Heart right ventricle (tissue), 16 donors: ENCODE measurements at regions not wholly inside any gene's neighbourhood (a gene's known extent, or its start where the extent isn't known, plus 50 kb on each side); places are given as distances from the start of the nearest gene placed in this dataset.

Source experiments
- ATAC-seq, 8 donors: fragments of 200-7000 bp; cut with Tn5 transposase; one replicate each; pipeline ENCODE4 v1.9.1; 2020; ENCODE audit warnings: mild to moderate bottlenecking in 8 of 8, moderate library complexity in 8 of 8, moderate number of reproducible peaks in 1 of 8
- DNase-seq, 2 donors: peaks; one replicate each; pipeline ENCODE4 v3.0.0-alpha.2; 2020
- H3K27ac ChIP-seq, 10 donors: fragments of 200-600 bp; sonication (generic) in 2 of 10; one replicate each; pipeline versions ENCODE4 v1.5.0 to v1.8.0; 2020 to 2022; ENCODE audit warnings: mild to moderate bottlenecking in 3 of 10
- H3K27me3 ChIP-seq, 7 donors: fragments of 200-600 bp; one replicate each; pipeline ENCODE4 v1.8.0; 2021 to 2022; ENCODE audit warnings: mild to moderate bottlenecking in 2 of 7
- H3K36me3 ChIP-seq, 9 donors: fragments of 200-600 bp; sonication (generic) in 1 of 9; one replicate each; pipeline versions ENCODE4 v1.5.0 to v1.8.0; 2020 to 2022; ENCODE audit warnings: mild to moderate bottlenecking in 2 of 9
- H3K4me1 ChIP-seq, 9 donors: fragments of 200-600 bp; sonication (generic) in 1 of 9; one replicate each; pipeline versions ENCODE4 v1.5.0 to v1.8.0; 2020 to 2022; ENCODE audit warnings: mild to moderate bottlenecking in 4 of 9
- H3K4me3 ChIP-seq, 10 donors: fragments of 200-600 bp; sonication (generic) in 2 of 10; one replicate each; pipeline versions ENCODE4 v1.5.0 to v1.8.0; 2020 to 2022; ENCODE audit warnings: mild to moderate bottlenecking in 7 of 10, moderate library complexity in 2 of 10
- H3K9me3 ChIP-seq, 11 donors: fragments of 200-600 bp in 10 of 11; sonication (generic) in 2 of 11; one replicate each; pipeline versions ENCODE4 v1.5.0 to v1.8.0; 2013 to 2022; ENCODE audit warnings: mild to moderate bottlenecking in 2 of 11, control low read depth in 1 of 11, moderate library complexity in 1 of 11
- WGBS, 2 donors: extraction: QIAGEN DNeasy Blood & Tissue Kit; methylation state at CpG; one replicate each; pipeline ENCODE4 v1.1.7; 2013; ENCODE audit warnings: inconsistent platforms in 1 of 2; 5-methylcytosine and 5-hydroxymethylcytosine counted together
- intact Hi-C, 10 donors: fragments of 100-400 bp; cut with DNase I; formaldehyde crosslinking; loops; one replicate each; pipeline versions ENCODE4 v1.11.1 to v1.14.2; 2022
- TF ChIP-seq, protein P1 (sequence below), 9 donors: fragments of 200-600 bp; sonication (generic) in 2 of 9; IDR thresholded peaks; one replicate each; pipeline versions ENCODE4 v1.5.0 to v1.8.0; 2021 to 2022; ENCODE audit warnings: antibody characterized with exemption in 9 of 9, mild to moderate bottlenecking in 5 of 9, moderate library complexity in 1 of 9
- donor health status: Arrhythmogenic right ventricular cardiomyopathy.
- donor health status: ischemic (EF 13 %, LVEDD 7.1; RV severe dilation, severe dysfunction).
- donor health status: healthy with polysubstance abuse.
- donor health status: DM: no; HTN: yes; CAD: no.
- donor health status: DM: no; HTN: no; CAD: no.
- donor health status: ischemic (EF 25% LVEDD 6.9; RV normal size, moderate dysfunction).
- donor health status: ischemic (EF 25% LVEDD 5.7; RV mildly dilated, moderate dysfunction).
- donor health status: healthy.
- donor health status: DM: yes; HTN: yes; CAD: no.
- donor health status: Ischemic cardiomyopathy.
- donor health status: ischemic (EF 35%, LVEDD 5.7; RV mildly dilated, moderate dysfunction).
- donor health status: nonischemic (EF 11% LVEDD 7.7; RV severe dilation, severe dysfunction).
- donor health status: DM: yes; HTN: yes; CAD: no.
- donor health status: PGD.
- donor health status: ischemic (EF 29% LVEDD 5.4; RV normal size, mild dysfunction).
- donor health status: nonischemic (EF 23%, LVEDD 6.1; RV moderate dilation, normal function).

DNA sequence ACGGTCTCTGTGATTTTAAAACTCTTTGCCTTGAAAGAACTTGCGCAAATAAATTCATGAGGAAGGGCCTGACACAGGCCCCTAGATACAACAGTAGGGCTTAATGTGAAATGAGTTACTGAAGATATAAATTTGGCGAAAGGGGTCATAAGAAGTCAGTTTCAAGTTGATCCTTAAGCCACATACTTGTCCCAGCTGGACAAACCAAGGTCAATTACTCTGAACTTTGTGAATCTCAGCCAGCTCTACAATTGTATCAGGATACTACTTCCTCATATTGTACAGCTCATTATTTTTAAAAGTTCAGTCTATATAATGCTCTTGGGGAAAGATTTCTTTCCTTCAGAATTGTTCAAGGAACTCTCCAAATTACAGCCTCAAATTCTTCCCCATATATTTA lies 432.8 kb downstream of the METTL4 start:
- ATAC-seq = no peak
- Histone ChIP-seq H3K27me3 (no peaks in the 10 kb centered on the region), H3K36me3 (no peaks in the 10 kb centered on the region), H3K4me3 (no peak overlapping the region), H3K4me1 (no peaks in the 10 kb centered on the region), H3K27ac (no peak overlapping the region), H3K9me3 (no peaks in the 10 kb centered on the region)
- no peak for DNase-seq
- TF ChIP-seq, protein P1, sequence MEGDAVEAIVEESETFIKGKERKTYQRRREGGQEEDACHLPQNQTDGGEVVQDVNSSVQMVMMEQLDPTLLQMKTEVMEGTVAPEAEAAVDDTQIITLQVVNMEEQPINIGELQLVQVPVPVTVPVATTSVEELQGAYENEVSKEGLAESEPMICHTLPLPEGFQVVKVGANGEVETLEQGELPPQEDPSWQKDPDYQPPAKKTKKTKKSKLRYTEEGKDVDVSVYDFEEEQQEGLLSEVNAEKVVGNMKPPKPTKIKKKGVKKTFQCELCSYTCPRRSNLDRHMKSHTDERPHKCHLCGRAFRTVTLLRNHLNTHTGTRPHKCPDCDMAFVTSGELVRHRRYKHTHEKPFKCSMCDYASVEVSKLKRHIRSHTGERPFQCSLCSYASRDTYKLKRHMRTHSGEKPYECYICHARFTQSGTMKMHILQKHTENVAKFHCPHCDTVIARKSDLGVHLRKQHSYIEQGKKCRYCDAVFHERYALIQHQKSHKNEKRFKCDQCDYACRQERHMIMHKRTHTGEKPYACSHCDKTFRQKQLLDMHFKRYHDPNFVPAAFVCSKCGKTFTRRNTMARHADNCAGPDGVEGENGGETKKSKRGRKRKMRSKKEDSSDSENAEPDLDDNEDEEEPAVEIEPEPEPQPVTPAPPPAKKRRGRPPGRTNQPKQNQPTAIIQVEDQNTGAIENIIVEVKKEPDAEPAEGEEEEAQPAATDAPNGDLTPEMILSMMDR (IDR thresholded peaks at IDR 0.05) = no peak
- 72 to 83% methylated on average over 3 of the region's 3 CpGs for WGBS, 2 donors
- intact Hi-C loops = no loop called here

DNA sequence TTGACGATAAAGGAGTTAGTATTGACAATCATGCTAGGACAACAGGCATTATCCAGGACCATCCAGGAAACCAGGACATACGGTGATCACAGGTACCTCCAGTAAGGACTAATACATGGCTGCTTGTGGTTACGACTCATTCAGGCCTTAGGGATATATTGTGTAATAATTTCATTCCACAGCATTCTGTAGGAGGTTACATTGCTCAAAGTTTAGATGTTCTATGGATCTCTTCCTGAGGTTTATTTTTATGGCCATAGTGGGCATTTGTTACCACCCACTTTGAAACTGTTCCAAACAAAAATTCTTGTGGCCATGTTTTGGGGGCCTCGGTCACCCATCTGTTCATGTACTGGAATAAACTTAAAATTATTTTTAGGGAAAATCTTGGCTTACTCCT lies 431.6 kb downstream of the METTL4 start:
- Histone ChIP-seq H3K27ac (no peak overlapping the region), H3K36me3 (no peaks in the 10 kb centered on the region), H3K27me3 (no peaks in the 10 kb centered on the region), H3K4me3 (no peak overlapping the region), H3K9me3 (peaks cover 0 to 6% (median 0%) of the 10 kb centered on the region in 11 donors), H3K4me1 (no peaks in the 10 kb centered on the region)
- DNase-seq (no peak), ATAC-seq (no peak)
- 90 to 91% methylated on average over 4 of the region's 4 CpGs for WGBS, 2 donors
- TF ChIP-seq, protein P1 (IDR thresholded peaks at IDR 0.05) = no peak
- intact Hi-C loops = no loop called here

DNA sequence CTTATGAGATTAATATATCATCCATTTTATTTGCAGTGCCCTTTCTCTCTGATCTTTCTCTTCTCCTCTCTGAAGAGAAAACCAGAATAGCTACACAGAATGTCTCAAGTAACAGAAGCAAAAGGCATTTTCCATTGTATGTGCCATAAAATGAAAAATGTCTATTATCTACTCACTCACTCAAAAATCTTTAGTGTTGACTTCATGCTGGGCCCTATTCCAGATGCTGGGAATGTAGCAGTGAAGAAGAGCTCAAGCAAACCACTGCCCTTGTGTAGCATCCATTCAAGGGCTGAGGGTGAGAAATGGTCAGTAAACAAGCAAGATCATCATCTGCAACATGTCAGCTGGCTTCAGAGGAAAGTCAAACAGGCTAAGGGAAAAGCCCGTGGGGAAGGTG lies 427.7 kb downstream of the METTL4 start:
- 54 to 69% methylated on average over 1 of the region's 1 CpG for WGBS, 2 donors
- ATAC-seq (no peak), DNase-seq (no peak)
- H3K9me3 ChIP-seq = peaks cover 0 to 7% (median 0%) of the 10 kb centered on the region in 11 donors
- TF ChIP-seq, protein P1 (IDR thresholded peaks at IDR 0.05) = no peak
- no peaks in the 10 kb centered on the region for H3K4me1 ChIP-seq
- H3K36me3 ChIP-seq = no peaks in the 10 kb centered on the region
- intact Hi-C loops = no loop called here
- H3K27me3 ChIP-seq = no peaks in the 10 kb centered on the region
- H3K27ac ChIP-seq = no peak overlapping the region
- H3K4me3 ChIP-seq = no peak overlapping the region

DNA sequence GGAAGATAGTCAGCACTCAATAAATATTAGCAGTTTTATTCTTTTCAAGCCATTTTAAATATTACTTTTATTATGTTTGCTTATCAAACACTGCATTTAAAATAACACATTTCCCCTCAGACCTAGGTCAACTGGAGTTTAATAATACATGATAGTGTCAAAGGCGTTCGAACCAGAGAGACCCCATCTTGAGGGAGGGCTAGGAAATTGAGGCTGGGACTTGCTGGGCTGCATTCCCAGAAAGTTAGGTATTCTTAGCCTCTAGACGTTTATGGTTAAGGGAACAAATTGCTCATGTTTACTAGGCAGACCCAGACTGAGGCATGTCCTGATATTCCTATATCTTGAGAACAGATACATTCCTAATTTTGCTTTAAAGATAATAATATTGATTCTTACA lies 426.5 kb downstream of the METTL4 start:
- DNase-seq (no peak), ATAC-seq (no peak)
- Histone ChIP-seq H3K4me1 (no peaks in the 10 kb centered on the region), H3K27me3 (no peaks in the 10 kb centered on the region), H3K4me3 (no peak overlapping the region), H3K36me3 (no peaks in the 10 kb centered on the region), H3K27ac (no peak overlapping the region), H3K9me3 (peaks cover 0 to 7% (median 0%) of the 10 kb centered on the region in 11 donors)
- TF ChIP-seq, protein P1 (IDR thresholded peaks at IDR 0.05) = no peak
- intact Hi-C loops = no loop called here
- 66 to 67% methylated on average over 3 of the region's 3 CpGs for WGBS, 2 donors

DNA sequence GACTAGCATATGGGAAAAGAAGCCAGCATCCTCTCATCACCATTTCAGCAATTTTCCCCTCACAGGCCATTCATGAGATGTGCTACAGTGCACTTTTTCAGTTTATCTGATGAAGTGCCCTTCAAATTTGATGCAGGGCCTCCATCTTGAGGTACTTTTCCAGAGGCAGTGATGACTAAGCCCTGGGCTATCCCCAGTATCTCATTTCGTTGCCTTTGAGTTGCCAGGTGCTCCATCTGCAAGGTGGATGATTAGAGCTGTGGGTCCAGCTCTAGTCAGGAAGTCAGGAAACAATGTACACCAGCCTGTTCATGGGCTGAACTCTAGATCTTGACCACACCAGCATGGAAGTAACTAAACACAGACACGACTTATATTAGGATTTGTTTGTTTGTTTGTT lies 425.2 kb downstream of the METTL4 start:
- 64 to 73% methylated on average over 2 of the region's 2 CpGs for WGBS, 2 donors
- Histone ChIP-seq H3K36me3 (no peaks in the 10 kb centered on the region), H3K4me1 (no peaks in the 10 kb centered on the region), H3K9me3 (peaks cover 0 to 7% (median 0%) of the 10 kb centered on the region in 11 donors), H3K27me3 (no peaks in the 10 kb centered on the region), H3K4me3 (no peak overlapping the region), H3K27ac (no peak overlapping the region)
- ATAC-seq (no peak), DNase-seq (no peak)
- TF ChIP-seq, protein P1 (IDR thresholded peaks at IDR 0.05) = no peak
- intact Hi-C loops = no loop called here
